ENCODE measurements at regions not wholly inside any gene's neighbourhood (a gene's known extent, or its start where the extent isn't known, plus 50 kb on each side); places are given as distances from the start of the nearest gene placed in this dataset.

DNA sequence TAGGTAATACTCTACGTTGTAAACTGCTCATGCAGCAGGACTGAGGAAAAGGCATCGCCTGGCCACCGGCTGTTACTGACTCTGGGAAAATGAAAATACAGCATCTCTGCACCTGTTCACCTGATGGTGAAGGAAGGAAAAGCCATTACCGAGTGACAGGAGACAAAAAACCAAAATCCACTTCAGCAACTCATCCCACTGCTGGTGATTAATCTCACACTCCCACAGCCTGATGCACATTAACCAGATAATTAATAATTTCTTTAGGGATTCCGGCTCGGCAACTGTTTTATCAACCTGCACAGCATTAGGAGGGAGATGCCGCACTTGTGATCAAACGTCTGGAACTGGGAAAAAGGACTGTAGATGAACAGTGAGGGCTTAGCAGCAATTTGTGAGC is 183.9 kb upstream of the ESRRG start (continued):
- TF ChIP-seq, protein P1, sequence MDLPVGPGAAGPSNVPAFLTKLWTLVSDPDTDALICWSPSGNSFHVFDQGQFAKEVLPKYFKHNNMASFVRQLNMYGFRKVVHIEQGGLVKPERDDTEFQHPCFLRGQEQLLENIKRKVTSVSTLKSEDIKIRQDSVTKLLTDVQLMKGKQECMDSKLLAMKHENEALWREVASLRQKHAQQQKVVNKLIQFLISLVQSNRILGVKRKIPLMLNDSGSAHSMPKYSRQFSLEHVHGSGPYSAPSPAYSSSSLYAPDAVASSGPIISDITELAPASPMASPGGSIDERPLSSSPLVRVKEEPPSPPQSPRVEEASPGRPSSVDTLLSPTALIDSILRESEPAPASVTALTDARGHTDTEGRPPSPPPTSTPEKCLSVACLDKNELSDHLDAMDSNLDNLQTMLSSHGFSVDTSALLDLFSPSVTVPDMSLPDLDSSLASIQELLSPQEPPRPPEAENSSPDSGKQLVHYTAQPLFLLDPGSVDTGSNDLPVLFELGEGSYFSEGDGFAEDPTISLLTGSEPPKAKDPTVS (IDR thresholded peaks at IDR 0.05; ENCODE audit: low read depth, low read length) = no peak
- TF ChIP-seq FOS (IDR thresholded peaks at IDR 0.05; ENCODE audit: borderline replicate concordance, extremely low read depth, insufficient read length) = no peak
- TF ChIP-seq, protein P2, sequence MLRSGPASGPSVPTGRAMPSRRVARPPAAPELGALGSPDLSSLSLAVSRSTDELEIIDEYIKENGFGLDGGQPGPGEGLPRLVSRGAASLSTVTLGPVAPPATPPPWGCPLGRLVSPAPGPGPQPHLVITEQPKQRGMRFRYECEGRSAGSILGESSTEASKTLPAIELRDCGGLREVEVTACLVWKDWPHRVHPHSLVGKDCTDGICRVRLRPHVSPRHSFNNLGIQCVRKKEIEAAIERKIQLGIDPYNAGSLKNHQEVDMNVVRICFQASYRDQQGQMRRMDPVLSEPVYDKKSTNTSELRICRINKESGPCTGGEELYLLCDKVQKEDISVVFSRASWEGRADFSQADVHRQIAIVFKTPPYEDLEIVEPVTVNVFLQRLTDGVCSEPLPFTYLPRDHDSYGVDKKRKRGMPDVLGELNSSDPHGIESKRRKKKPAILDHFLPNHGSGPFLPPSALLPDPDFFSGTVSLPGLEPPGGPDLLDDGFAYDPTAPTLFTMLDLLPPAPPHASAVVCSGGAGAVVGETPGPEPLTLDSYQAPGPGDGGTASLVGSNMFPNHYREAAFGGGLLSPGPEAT (IDR thresholded peaks at IDR 0.05; ENCODE audit: low read depth) = no peak
- no peak for TF ChIP-seq CHD4 (IDR thresholded peaks at IDR 0.05)
- TF ChIP-seq ZBED1 (IDR thresholded peaks at IDR 0.05; ENCODE audit: borderline replicate concordance) = no peak
- no peak for TF ChIP-seq SREBF1 (IDR thresholded peaks at IDR 0.05; ENCODE audit: low read length)
- TF ChIP-seq CBX5 (IDR thresholded peaks at IDR 0.05; ENCODE audit: low read depth) = no peak
- TF ChIP-seq CHD2 (IDR thresholded peaks at IDR 0.05; ENCODE audit: borderline replicate concordance, low read depth, low read length) = no peak
- no peak for TF ChIP-seq POLR2A (IDR thresholded peaks at IDR 0.05; ENCODE audit: low read depth, low read length)

DNA sequence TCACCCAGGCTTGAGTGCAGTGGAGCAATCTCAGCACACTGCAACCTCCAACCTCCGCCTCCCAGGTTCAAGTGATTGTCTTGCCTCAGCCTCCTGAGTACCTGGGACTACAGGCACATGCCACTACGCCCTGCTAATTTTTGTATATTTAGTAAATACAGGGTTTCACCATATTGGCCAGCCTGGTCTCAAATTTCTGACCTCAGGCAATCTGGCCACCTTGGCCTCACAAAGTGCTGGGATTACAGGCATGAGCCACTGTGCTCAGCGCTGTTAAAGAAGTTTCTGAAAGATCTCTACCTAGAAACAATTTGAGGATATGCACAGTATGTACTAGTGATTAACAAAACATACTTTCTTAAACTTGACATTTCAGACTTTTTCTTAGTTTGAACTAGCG is 182.6 kb upstream of the ESRRG start:
- H3K27ac ChIP-seq (ENCODE audit: control insufficient read depth, insufficient read depth) = no peak overlapping the region
- H3K4me2 ChIP-seq (ENCODE audit: control insufficient read depth, insufficient read depth) = no peak overlapping the region
- no peak overlapping the region for H2AFZ ChIP-seq (ENCODE audit: control insufficient read depth, low read depth, low read length)
- ChIA-PET RAD21 (ENCODE audit: unreplicated experiment) (no interaction called here), POLR2A (no interaction called here), CTCF (no interaction called here), SMC1A (ENCODE audit: uncharacterized antibody, unreplicated experiment) (interaction anchor here (1.0 kb wide), 1 partner anchor 43 kb away, joined by 3 read pairs; no protein-coding TSS in a partner anchor)
- DNase-seq (ENCODE audit: low read depth, low spot score) (no peak), FAIRE-seq (no peak), ATAC-seq (no peak)
- H3K9ac ChIP-seq (ENCODE audit: control insufficient read depth, insufficient read depth, low read length) = no peak overlapping the region
- no peaks in the 10 kb centered on the region for H3K4me1 ChIP-seq (ENCODE audit: control insufficient read depth, insufficient read depth, low read length)
- H3K4me3 ChIP-seq = no peak overlapping the region
- WGBS (ENCODE audit: insufficient coverage, insufficient replicate concordance, low lambda C conversion rate, missing lambda C conversion rate) = 7% methylated on average over 4 of the region's 4 CpGs
- no peaks in the 10 kb centered on the region for H3K36me3 ChIP-seq (ENCODE audit: control insufficient read depth in 2 of 2, insufficient read depth in 2 of 2, low read length in 1 of 2)
- no TSS peak for BruUV-seq (replicated peaks)
- intact Hi-C loops (cut with micrococcal nuclease; ENCODE audit: unreplicated experiment) = no loop called here
- in situ Hi-C loops (cut with MboI) = no loop called here
- no peaks in the 10 kb centered on the region for H3K79me2 ChIP-seq (ENCODE audit: control insufficient read depth, insufficient read depth, low read length)
- H3K9me3 ChIP-seq (replicated peaks; ENCODE audit: control insufficient read depth, insufficient read depth, low read length) = no peaks in the 10 kb centered on the region
- TF ChIP-seq, protein P3, sequence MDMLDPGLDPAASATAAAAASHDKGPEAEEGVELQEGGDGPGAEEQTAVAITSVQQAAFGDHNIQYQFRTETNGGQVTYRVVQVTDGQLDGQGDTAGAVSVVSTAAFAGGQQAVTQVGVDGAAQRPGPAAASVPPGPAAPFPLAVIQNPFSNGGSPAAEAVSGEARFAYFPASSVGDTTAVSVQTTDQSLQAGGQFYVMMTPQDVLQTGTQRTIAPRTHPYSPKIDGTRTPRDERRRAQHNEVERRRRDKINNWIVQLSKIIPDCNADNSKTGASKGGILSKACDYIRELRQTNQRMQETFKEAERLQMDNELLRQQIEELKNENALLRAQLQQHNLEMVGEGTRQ (IDR thresholded peaks at IDR 0.05; ENCODE audit: borderline replicate concordance, low read depth, low read length) = no peak
- TF ChIP-seq, protein P4, sequence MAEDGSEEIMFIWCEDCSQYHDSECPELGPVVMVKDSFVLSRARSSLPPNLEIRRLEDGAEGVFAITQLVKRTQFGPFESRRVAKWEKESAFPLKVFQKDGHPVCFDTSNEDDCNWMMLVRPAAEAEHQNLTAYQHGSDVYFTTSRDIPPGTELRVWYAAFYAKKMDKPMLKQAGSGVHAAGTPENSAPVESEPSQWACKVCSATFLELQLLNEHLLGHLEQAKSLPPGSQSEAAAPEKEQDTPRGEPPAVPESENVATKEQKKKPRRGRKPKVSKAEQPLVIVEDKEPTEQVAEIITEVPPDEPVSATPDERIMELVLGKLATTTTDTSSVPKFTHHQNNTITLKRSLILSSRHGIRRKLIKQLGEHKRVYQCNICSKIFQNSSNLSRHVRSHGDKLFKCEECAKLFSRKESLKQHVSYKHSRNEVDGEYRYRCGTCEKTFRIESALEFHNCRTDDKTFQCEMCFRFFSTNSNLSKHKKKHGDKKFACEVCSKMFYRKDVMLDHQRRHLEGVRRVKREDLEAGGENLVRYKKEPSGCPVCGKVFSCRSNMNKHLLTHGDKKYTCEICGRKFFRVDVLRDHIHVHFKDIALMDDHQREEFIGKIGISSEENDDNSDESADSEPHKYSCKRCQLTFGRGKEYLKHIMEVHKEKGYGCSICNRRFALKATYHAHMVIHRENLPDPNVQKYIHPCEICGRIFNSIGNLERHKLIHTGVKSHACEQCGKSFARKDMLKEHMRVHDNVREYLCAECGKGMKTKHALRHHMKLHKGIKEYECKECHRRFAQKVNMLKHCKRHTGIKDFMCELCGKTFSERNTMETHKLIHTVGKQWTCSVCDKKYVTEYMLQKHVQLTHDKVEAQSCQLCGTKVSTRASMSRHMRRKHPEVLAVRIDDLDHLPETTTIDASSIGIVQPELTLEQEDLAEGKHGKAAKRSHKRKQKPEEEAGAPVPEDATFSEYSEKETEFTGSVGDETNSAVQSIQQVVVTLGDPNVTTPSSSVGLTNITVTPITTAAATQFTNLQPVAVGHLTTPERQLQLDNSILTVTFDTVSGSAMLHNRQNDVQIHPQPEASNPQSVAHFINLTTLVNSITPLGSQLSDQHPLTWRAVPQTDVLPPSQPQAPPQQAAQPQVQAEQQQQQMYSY (CRISPR knock-in tag; IDR thresholded peaks at IDR 0.05) = no peak
- TF ChIP-seq CBFB (IDR thresholded peaks at IDR 0.05; ENCODE audit: low read depth) (no peak), SMAD1 (IDR thresholded peaks at IDR 0.05; ENCODE audit: low read depth, partially characterized antibody) (no peak)
- no peaks in the 10 kb centered on the region for H3K27me3 ChIP-seq (replicated peaks in 1 of 2; ENCODE audit: control insufficient read depth in 2 of 2, insufficient read depth in 2 of 2, low read length in 1 of 2)
- no peaks in the 10 kb centered on the region for H4K20me1 ChIP-seq (ENCODE audit: control insufficient read depth, insufficient read depth)

Data from GM12878 (cell line).